SU-DHL-6 (cell line): ENCODE measurements at regions not wholly inside any gene's neighbourhood (a gene's known extent, or its start where the extent isn't known, plus 50 kb on each side); places are given as distances from the start of the nearest gene placed in this dataset.

Source experiments
- H2AFZ ChIP-seq: fragments of 200-600 bp; sonication (generic); 2 replicates; pipeline ENCODE4 v1.6.1; 2014; ENCODE audit warnings: low read depth, mild to moderate bottlenecking, moderate library complexity, mixed read lengths, antibody characterized with exemption, low read length; ENCODE audit not compliant: severe bottlenecking
- H3F3A ChIP-seq: fragments of 200-600 bp; shearing (Covaris generic); 2 replicates; pipeline ENCODE4 v1.6.0; 2016; ENCODE audit warnings: antibody characterized with exemption, mild to moderate bottlenecking; ENCODE audit not compliant: insufficient read depth
- H3K27ac ChIP-seq: fragments of 200-600 bp; sonication (generic); 2 replicates; pipeline ENCODE4 v1.5.1; 2016; ENCODE audit warnings: low read depth, mild to moderate bottlenecking, low read length, moderate library complexity, mixed read lengths
- H3K27me3 ChIP-seq: fragments of 200-600 bp; sonication (generic), shearing (Covaris generic); 2 replicates; pipeline ENCODE4 v1.6.0; 2014; ENCODE audit warnings: mild to moderate bottlenecking, low read length
- H3K36me3 ChIP-seq: fragments of 200-600 bp; sonication (generic); 2 replicates; pipeline ENCODE4 v1.6.1; 2014; ENCODE audit warnings: mild to moderate bottlenecking, low read length, mixed read lengths
- H3K4me2 ChIP-seq: fragments of 300-600, 200-600 bp; shearing (Covaris generic), sonication (generic); 2 replicates; pipeline ENCODE4 v1.6.0; 2014; ENCODE audit warnings: low read length, low read depth, mild to moderate bottlenecking; ENCODE audit not compliant: poor library complexity, severe bottlenecking
- H3K4me3 ChIP-seq: fragments of 200-600 bp; sonication (generic); 2 replicates; pipeline ENCODE4 v1.5.1; 2014; ENCODE audit warnings: antibody characterized with exemption, low read length, mild to moderate bottlenecking, mixed read lengths; ENCODE audit not compliant: insufficient read depth, poor library complexity, severe bottlenecking
- H3K79me2 ChIP-seq: fragments of 200-600 bp; sonication (generic); 2 replicates; pipeline ENCODE4 v1.6.1; 2014; ENCODE audit warnings: mild to moderate bottlenecking, low read length, moderate library complexity; ENCODE audit not compliant: insufficient read depth
- H3K9ac ChIP-seq: fragments of 200-600 bp; sonication (generic); 2 replicates; pipeline ENCODE4 v1.7.0; 2014; ENCODE audit warnings: mild to moderate bottlenecking, low read length
- H3K9me2 ChIP-seq: fragments of 200-600 bp; sonication (generic); replicated peaks from 2 replicates; pipeline ENCODE4 v1.6.1; 2014; ENCODE audit warnings: low read length; ENCODE audit not compliant: insufficient read depth
- H3K9me3 ChIP-seq: fragments of 200-600 bp; sonication (generic); 2 replicates; pipeline ENCODE4 v1.6.1; 2014; ENCODE audit warnings: low read length, mixed read lengths; ENCODE audit not compliant: insufficient read depth
- H4K20me1 ChIP-seq: fragments of 200-600 bp; sonication (generic); 2 replicates; pipeline ENCODE4 v1.6.1; 2014; ENCODE audit warnings: low read depth, mild to moderate bottlenecking, antibody characterized with exemption, low read length, moderate library complexity, mixed read lengths
- CTCF ChIP-seq: fragments of 200-600 bp; sonication (generic); IDR thresholded peaks from one replicate; pipeline ENCODE4 v1.5.1; 2017; ENCODE audit warnings: antibody characterized with exemption, mild to moderate bottlenecking, low read length, moderate library complexity; ENCODE audit not compliant: insufficient read depth, poor library complexity, severe bottlenecking
- EZH2phosphoT487 ChIP-seq: fragments of 200-600 bp; sonication (generic), shearing (Covaris generic); conservative IDR thresholded peaks from 2 replicates; pipeline ENCODE4 v1.6.1; 2018; ENCODE audit warnings: mild to moderate bottlenecking, antibody characterized with exemption, low read length, moderate library complexity, mixed read lengths

- Histone ChIP-seq H3K9ac (no peak overlapping the region), H2AFZ (no peak overlapping the region), H3K27me3 (no peaks in the 10 kb centered on the region), H3K27ac (no peak overlapping the region), H3F3A (no peaks in the 10 kb centered on the region), H3K79me2 (no peaks in the 10 kb centered on the region), H3K4me2 (no peak overlapping the region), H3K9me2 (no peaks in the 10 kb centered on the region), H3K4me3 (no peak overlapping the region), H3K36me3 (no peaks in the 10 kb centered on the region), H4K20me1 (no peaks in the 10 kb centered on the region), H3K9me3 (no peaks in the 10 kb centered on the region)
- TF ChIP-seq CTCF = no peak
- TF ChIP-seq EZH2phosphoT487 = no peak
Measured at GRCh38 chr3:181773921-181774320, 62.2 kb downstream of the SOX2 start.

- H3F3A ChIP-seq = no peaks in the 10 kb centered on the region
- H3K4me2 ChIP-seq = no peak overlapping the region
- H3K27ac ChIP-seq = no peak overlapping the region
Measured at GRCh38 chr3:181782306-181782954, 70.7 kb downstream of the SOX2 start.

DNA sequence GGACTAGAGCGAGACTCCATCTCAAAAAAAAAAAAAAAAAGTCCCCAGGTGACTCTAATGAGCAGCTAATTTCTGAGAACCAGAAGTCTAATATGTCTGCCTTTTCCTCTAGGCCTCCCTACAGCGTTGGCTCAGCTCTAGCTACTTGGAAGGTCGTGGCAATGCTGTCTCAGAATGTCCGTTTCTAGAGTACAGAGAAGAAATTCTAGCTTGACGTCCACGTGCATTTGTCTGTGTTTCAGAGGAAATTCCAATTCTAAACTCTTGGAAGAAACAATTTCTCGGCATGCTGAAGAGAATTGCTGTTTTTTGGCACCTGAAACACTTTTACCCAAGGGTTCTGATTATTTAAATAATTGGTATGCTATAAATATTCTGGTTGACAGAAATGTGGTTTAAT is 78.8 kb downstream of the SOX2 start:
- Histone ChIP-seq H3K9me3 (no peaks in the 10 kb centered on the region), H4K20me1 (no peaks in the 10 kb centered on the region), H3K9ac (no peak overlapping the region), H3K4me3 (no peak overlapping the region), H3K27ac (no peak overlapping the region), H3K79me2 (no peaks in the 10 kb centered on the region), H2AFZ (no peak overlapping the region), H3F3A (no peaks in the 10 kb centered on the region), H3K9me2 (no peaks in the 10 kb centered on the region), H3K4me2 (no peak overlapping the region), H3K36me3 (no peaks in the 10 kb centered on the region), H3K27me3 (no peaks in the 10 kb centered on the region)
- TF ChIP-seq CTCF (no peak), EZH2phosphoT487 (no peak)

More at GRCh38 chr3:181782306-181782954, 70.7 kb downstream of the SOX2 start:
- H3K9ac ChIP-seq = no peak overlapping the region
- H3K36me3 ChIP-seq = no peaks in the 10 kb centered on the region
- no peaks in the 10 kb centered on the region for H4K20me1 ChIP-seq
- H3K4me3 ChIP-seq = no peak overlapping the region
- H2AFZ ChIP-seq = no peak overlapping the region
- no peaks in the 10 kb centered on the region for H3K27me3 ChIP-seq
- H3K9me2 ChIP-seq = no peaks in the 10 kb centered on the region
- TF ChIP-seq CTCF (no peak), EZH2phosphoT487 (no peak)
- H3K79me2 ChIP-seq = no peaks in the 10 kb centered on the region
- no peaks in the 10 kb centered on the region for H3K9me3 ChIP-seq
